ENCODE measurements at regions not wholly inside any gene's neighbourhood (a gene's known extent, or its start where the extent isn't known, plus 50 kb on each side); places are given as distances from the start of the nearest gene placed in this dataset.
"Not testable (repeated sequence)": the region's sequence is repeated elsewhere in the genome, so short reads cannot be mapped to it uniquely, and the experiment has no call there.

DNA sequence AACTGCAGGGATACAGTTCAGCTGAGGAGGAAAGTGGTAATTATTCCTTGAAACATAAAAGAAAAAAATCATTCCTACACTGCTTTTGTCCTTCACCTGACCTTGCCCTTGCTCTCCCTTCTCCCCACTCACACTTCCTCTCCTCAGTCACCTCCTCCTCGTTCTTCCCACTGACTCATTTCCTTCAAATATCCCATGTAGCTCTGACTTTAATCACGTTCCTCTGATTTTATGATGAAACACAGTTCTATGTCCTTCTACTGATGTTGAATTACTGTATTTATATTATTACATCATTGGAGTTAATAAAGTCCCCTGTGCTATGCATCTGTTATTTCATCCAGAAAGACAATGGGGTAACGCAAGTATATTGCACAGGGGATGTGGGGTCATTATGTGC, 575.6 kb downstream of the POM121L12 start:
- DNase-seq (ENCODE audit: low read depth): no peak
- TF ChIP-seq, protein P1, sequence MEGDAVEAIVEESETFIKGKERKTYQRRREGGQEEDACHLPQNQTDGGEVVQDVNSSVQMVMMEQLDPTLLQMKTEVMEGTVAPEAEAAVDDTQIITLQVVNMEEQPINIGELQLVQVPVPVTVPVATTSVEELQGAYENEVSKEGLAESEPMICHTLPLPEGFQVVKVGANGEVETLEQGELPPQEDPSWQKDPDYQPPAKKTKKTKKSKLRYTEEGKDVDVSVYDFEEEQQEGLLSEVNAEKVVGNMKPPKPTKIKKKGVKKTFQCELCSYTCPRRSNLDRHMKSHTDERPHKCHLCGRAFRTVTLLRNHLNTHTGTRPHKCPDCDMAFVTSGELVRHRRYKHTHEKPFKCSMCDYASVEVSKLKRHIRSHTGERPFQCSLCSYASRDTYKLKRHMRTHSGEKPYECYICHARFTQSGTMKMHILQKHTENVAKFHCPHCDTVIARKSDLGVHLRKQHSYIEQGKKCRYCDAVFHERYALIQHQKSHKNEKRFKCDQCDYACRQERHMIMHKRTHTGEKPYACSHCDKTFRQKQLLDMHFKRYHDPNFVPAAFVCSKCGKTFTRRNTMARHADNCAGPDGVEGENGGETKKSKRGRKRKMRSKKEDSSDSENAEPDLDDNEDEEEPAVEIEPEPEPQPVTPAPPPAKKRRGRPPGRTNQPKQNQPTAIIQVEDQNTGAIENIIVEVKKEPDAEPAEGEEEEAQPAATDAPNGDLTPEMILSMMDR (conservative IDR thresholded peaks at IDR 0.05; ENCODE audit: low read depth, low read length): no peak
- no peak overlapping the region for H3K4me3 ChIP-seq (ENCODE audit: low read length)

DNA sequence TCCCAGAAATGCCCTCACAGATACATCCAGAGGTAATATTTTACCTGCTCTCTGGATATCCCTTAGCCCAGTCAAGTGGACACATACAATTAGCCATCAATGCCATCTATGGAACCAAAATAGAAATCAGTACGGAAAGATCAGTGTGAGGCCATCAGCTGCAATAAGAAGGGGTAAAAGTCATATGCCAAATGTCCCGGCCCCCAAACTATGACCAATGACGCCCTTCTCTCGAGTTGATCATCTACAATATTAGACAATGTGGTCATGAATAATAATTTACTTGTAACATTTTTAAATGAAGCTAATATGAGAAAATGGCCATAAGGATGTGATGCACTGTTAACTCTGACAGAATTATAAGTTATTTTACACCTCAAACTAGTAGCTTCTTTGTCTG, 588.9 kb downstream of the POM121L12 start:
- TF ChIP-seq, protein P1 (conservative IDR thresholded peaks at IDR 0.05; ENCODE audit: low read depth, low read length): no peak
- DNase-seq (ENCODE audit: low read depth): no peak

DNA sequence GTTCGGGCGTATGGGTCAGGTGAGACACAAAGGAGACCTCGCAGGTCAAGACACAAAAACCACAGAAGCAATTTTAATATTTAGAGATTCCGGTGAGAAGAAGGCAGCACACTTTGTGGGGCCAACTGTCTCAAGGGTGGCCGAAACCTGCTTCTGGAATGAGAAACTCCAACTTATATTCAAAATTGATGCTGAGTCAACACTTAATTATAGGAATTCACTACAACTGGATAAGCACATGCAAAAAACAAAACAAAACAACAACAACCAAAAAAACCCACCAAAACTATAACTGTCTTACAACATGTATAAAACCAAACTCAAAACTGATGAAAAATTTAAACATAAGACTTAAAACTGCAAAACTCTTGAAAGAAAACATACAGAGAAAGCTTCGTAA, 593.3 kb downstream of the POM121L12 start:
- H3K4me3 ChIP-seq (ENCODE audit: low read length): no peak overlapping the region
- DNase-seq (ENCODE audit: low read depth): no peak
- TF ChIP-seq, protein P1 (conservative IDR thresholded peaks at IDR 0.05; ENCODE audit: low read depth, low read length): no peak

More for the DNA sequence above, 588.9 kb downstream of the POM121L12 start:
- no peak overlapping the region for H3K4me3 ChIP-seq (ENCODE audit: low read length)

DNA sequence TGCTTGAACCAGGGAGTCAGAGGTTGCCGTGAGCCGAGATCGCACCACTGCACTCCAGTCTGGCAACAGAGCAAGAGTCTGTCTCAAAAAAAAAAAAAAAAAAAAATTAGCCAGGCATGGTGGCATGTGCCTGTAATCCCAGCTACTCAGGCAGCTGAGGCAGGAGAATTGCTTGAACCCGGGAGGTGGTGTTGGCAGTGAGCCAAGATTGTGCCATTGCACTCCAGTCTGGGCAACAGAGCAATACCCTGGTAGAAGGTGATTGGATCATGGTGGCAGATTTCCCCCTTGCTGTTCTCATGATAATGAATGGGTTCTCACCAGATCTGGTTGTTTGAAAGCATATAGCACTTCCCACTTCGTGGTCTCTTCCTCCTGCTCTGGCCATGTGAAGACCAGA, 599.8 kb downstream of the POM121L12 start:
- H3K4me3 ChIP-seq (ENCODE audit: low read length); DNase-seq (ENCODE audit: low read depth): not testable (repeated sequence)

DNA sequence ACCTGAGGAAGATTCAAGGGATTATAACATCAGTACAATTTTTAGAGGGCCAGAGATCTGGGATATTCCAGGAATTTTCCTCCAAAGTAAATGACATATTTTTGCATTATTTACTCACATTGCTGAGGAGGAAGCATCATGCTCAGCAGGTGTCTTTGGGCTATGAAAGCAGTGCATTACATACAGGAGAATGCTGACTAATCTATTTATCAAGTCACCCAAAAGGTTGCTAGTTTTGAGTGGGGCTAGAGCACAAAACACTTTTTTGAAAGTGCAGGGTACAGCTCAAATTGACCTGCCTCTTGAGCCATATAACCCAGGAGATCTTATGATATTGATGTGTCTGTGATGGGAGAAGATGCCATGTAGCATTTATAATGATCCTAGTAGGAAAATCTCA, 603.1 kb downstream of the POM121L12 start:
- DNase-seq (ENCODE audit: low read depth): no peak
- TF ChIP-seq, protein P1 (conservative IDR thresholded peaks at IDR 0.05; ENCODE audit: low read depth, low read length): no peak
- H3K4me3 ChIP-seq (ENCODE audit: low read length): no peak overlapping the region

DNA sequence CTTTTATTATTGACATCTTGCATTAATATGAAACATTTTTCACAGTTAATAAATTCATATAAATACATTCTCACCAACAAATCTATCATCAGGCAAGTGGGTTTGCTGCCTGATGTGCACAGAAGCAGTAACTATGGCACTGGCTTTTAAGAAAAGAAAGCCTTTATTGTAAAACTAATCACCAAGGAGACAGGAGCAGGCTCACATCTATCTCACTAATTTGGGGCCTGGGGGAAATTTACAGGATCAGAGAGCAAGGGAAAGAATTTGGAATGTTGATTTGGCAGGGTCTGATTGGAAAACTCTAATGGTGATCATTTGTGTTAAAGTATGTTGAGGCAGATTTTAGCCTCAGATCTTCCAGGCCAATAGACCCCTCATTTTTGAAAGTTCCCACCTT, 605.7 kb downstream of the POM121L12 start:
- TF ChIP-seq, protein P1 (conservative IDR thresholded peaks at IDR 0.05; ENCODE audit: low read depth, low read length): no peak
- no peak overlapping the region for H3K4me3 ChIP-seq (ENCODE audit: low read length)

DNA sequence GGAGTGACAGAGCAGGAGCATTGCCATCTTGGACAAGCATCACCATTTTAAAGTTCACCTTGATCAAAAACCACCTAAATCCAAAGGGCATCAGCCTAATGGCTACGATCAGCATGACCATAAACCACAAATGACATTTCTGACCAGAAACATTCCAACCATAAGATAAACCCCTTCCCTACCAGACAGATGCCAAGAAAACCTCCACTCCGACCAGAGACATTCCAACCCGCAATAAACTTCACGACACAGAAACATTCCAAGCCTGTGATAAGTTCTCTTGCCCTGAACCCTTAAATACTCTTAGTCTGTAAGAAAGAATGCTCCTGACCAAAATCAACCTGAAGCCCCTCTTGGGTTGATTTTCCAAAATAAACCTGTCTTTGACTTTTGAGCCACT, 606.9 kb downstream of the POM121L12 start:
- no peak for DNase-seq (ENCODE audit: low read depth)
- H3K4me3 ChIP-seq (ENCODE audit: low read length): no peak overlapping the region

More for the DNA sequence above, 605.7 kb downstream of the POM121L12 start:
- DNase-seq (ENCODE audit: low read depth): no peak

More for the DNA sequence above, 606.9 kb downstream of the POM121L12 start:
- TF ChIP-seq, protein P1 (conservative IDR thresholded peaks at IDR 0.05; ENCODE audit: low read depth, low read length): no peak

Measured in retinal pigment epithelial cell (primary cell).